Ovary (tissue), 7 donors: ENCODE measurements at regions not wholly inside any gene's neighbourhood (a gene's known extent, or its start where the extent isn't known, plus 50 kb on each side); places are given as distances from the start of the nearest gene placed in this dataset.

Experiments
- DNase-seq, 5 donors: peaks; one replicate each; pipeline ENCODE4 v3.0.0-alpha.2; 2019 to 2020
- H3K27ac ChIP-seq, 2 donors: fragments of 200-600 bp; one replicate each; pipeline versions ENCODE4 v1.5.1 to v1.8.0; 2019 to 2022
- H3K27me3 ChIP-seq: fragments of 200-600 bp; one replicate; pipeline ENCODE4 v1.8.0; 2022
- H3K36me3 ChIP-seq: fragments of 200-600 bp; sonication (generic); one replicate; pipeline ENCODE4 v1.5.1; 2019
- H3K4me1 ChIP-seq: one replicate; pipeline ENCODE4 v1.8.1; 2013; ENCODE audit warnings: mild to moderate bottlenecking, moderate library complexity; ENCODE audit not compliant: insufficient read depth
- H3K4me3 ChIP-seq: fragments of 200-600 bp; sonication (generic); one replicate; pipeline ENCODE4 v1.5.1; 2017
- H3K9me3 ChIP-seq, 2 donors: fragments of 200-600 bp in 1 of 2; sonication (generic) in 1 of 2; one replicate each; pipeline versions ENCODE4 v1.5.1 to v1.8.1; 2013 to 2019; ENCODE audit warnings: mild to moderate bottlenecking in 1 of 2, moderate library complexity in 1 of 2
- EP300 ChIP-seq: sonication (generic); formaldehyde crosslinking; IDR thresholded peaks from one replicate; pipeline ENCODE4 v1.6.1; 2017; ENCODE audit warnings: antibody characterized with exemption
- POLR2A ChIP-seq: fragments of 450-650 bp; IDR thresholded peaks from one replicate; pipeline ENCODE4 v1.6.1; 2017; ENCODE audit warnings: antibody characterized with exemption, mild to moderate bottlenecking, moderate library complexity
- WGBS, 3 donors: extraction: QIAGEN DNeasy Blood & Tissue Kit in 1 of 3; methylation state at CpG; one replicate each; pipeline versions ENCODE4 v1.1.5 to v1.1.7; 2013 to 2017; 5-methylcytosine and 5-hydroxymethylcytosine counted together
- intact Hi-C, 4 donors: fragments of 100-400 bp; cut with DNase I; formaldehyde crosslinking; loops; one replicate each; pipeline versions ENCODE4 v1.11.0 to v1.15.1; 2022 to 2023
- TF ChIP-seq, protein P1 (sequence below), 3 donors: fragments of 450-650 bp in 2 of 3; fragments of 200-600 bp in 1 of 3; IDR thresholded peaks; one replicate each; pipeline versions ENCODE4 v1.5.1 to v1.8.0; 2016 to 2022; ENCODE audit warnings: antibody characterized with exemption in 3 of 3, mild to moderate bottlenecking in 1 of 3
- donor health status: DM: no; HTN: no; CAD: no; lungs with moderate emphysema.
- donor health status: DM: no; HTN: no; CAD: no.
- donor health status: Bipolar disorder and iron deficiency.
- donor health status: DM: no; HTN: no; CAD: no.
- donor health status: DM: yes; HTN: yes; CAD: no.

DNA sequence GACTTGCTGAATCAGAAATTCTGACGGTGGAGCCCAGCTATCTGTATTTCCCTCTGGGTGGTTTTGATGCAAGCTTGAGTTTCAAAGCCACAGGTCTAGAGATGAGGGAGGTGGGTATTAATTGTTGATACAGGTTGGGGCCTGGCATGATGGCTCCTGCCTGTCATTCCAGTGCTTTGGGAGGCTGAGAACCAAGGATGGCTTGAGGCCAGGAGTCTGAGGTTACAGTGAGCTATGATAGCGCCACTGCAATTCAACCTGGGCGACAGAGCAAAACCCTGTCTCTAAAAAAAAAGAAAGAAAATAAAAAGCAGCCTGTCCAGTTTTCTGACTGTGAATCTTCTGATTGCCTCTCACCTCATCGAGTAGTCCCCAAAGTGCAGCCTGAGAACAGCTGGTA is 184.8 kb upstream of the SASH1 start:
- DNase-seq = no peak
- Histone ChIP-seq H3K27me3 (no peaks in the 10 kb centered on the region), H3K36me3 (no peaks in the 10 kb centered on the region), H3K4me1 (no peaks in the 10 kb centered on the region), H3K27ac (no peak overlapping the region), H3K9me3 (no peaks in the 10 kb centered on the region), H3K4me3 (no peak overlapping the region)
- 82 to 88% (median 85%) methylated on average over 4 of the region's 4 CpGs for WGBS, 3 donors
- TF ChIP-seq EP300 (no peak), POLR2A (no peak)
- TF ChIP-seq, protein P1, sequence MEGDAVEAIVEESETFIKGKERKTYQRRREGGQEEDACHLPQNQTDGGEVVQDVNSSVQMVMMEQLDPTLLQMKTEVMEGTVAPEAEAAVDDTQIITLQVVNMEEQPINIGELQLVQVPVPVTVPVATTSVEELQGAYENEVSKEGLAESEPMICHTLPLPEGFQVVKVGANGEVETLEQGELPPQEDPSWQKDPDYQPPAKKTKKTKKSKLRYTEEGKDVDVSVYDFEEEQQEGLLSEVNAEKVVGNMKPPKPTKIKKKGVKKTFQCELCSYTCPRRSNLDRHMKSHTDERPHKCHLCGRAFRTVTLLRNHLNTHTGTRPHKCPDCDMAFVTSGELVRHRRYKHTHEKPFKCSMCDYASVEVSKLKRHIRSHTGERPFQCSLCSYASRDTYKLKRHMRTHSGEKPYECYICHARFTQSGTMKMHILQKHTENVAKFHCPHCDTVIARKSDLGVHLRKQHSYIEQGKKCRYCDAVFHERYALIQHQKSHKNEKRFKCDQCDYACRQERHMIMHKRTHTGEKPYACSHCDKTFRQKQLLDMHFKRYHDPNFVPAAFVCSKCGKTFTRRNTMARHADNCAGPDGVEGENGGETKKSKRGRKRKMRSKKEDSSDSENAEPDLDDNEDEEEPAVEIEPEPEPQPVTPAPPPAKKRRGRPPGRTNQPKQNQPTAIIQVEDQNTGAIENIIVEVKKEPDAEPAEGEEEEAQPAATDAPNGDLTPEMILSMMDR (IDR thresholded peaks at IDR 0.05) = no peak
- intact Hi-C loops = loop anchor here in 1 of 4 donors (10.0 kb wide), 1 partner anchor 653 kb away; the partner anchor contains the start of gene SAMD5

DNA sequence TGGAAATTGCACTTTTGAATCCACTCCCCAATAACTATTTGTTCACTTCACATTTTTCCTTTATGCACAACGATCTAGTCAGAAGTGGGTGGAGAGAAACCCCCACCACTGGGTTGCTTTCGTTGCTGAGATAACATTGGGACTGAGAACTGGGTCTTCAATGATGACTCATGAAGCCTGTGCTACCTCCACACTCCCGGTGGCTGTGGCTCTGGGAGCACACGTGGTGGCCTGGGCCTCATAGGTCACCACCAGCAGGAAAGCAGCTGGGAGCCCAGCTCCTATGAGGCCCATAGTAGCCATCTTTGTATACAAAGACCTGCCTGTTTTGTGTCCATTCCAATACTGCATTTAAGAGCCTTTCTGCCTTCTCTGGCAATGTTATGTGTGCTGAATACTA is 178.0 kb upstream of the SASH1 start:
- no peaks in the 10 kb centered on the region for H3K27me3 ChIP-seq
- 65 to 75% (median 67%) methylated on average over 4 of the region's 4 CpGs for WGBS, 3 donors
- DNase-seq = no peak
- H3K4me3 ChIP-seq = no peak overlapping the region
- TF ChIP-seq POLR2A (no peak), EP300 (no peak)
- TF ChIP-seq, protein P1 (IDR thresholded peaks at IDR 0.05) = no peak
- no peaks in the 10 kb centered on the region for H3K36me3 ChIP-seq
- no peaks in the 10 kb centered on the region for H3K9me3 ChIP-seq
- no peak overlapping the region for H3K27ac ChIP-seq
- H3K4me1 ChIP-seq = no peaks in the 10 kb centered on the region
- intact Hi-C loops = loop anchor here in 1 of 4 donors (10.0 kb wide), 1 partner anchor 660 kb away; the partner anchor contains the start of gene SAMD5

DNA sequence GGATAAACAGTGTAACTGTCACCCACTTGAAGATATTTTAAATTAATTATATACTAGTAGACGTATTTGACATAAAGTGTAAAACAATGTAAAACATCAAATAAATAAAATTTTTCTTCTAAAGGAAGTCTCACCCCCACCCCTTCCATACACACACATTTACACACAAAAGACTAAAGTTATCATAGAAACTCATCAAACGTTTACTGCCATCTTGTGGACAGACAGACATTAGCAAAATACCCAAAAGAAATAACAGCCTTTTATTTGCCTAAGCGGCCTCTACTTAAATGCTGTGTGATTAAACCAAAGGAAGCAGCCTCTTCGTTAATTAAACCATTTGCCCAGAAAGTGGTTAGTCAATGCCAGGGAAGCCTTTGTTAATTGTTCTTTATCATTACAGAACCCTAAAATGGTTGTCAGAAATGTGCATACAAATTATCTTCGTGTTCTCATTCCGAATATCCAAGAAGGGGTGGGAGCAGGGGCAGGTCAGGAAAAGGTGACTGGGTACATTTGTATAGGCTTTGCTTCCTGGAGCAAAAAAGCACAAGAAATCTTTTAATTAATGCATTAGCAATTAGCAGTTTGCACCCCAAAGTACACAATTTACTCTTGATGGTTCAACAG is 176.2 kb upstream of the SASH1 start:
- no peaks in the 10 kb centered on the region for H3K27me3 ChIP-seq
- no peak for DNase-seq
- intact Hi-C loops = loop anchor here in 1 of 4 donors (10.0 kb wide), 1 partner anchor 662 kb away; the partner anchor contains the start of gene SAMD5
- H3K4me1 ChIP-seq = no peaks in the 10 kb centered on the region
- H3K36me3 ChIP-seq = no peaks in the 10 kb centered on the region
- no peak for TF ChIP-seq POLR2A
- TF ChIP-seq, protein P1 (IDR thresholded peaks at IDR 0.05) = peak in 2 of 3 donors; percentile 14 to 55
- H3K27ac ChIP-seq = no peak overlapping the region
- 26 to 37% (median 36%) methylated on average over 6 of the region's 6 CpGs for WGBS, 3 donors
- H3K4me3 ChIP-seq = no peak overlapping the region
- no peaks in the 10 kb centered on the region for H3K9me3 ChIP-seq

DNA sequence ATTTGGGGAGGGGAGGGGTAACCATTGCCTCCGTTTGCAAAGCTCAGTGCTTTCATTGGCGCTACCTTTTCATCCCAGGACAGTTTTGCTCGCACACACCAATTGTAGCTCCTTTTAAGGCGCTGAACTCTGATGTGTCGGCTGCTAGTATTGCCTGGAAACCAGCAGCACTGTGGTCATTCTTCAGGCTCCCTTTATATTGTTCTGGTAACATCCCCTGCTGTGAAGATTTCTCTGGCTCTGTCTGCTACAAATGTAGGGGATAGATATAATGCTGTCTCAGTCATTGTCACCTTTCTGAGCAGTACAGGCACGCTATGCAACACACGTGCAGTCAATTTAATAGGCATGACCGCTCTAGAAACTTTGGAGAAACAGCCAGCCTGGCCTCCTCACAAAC is 172.9 kb upstream of the SASH1 start:
- TF ChIP-seq, protein P1 (IDR thresholded peaks at IDR 0.05) = no peak
- TF ChIP-seq POLR2A = no peak
- no peak for TF ChIP-seq EP300
- no peak for DNase-seq
- no peaks in the 10 kb centered on the region for H3K9me3 ChIP-seq
- no peak overlapping the region for H3K27ac ChIP-seq
- H3K27me3 ChIP-seq = no peaks in the 10 kb centered on the region
- H3K4me3 ChIP-seq = no peak overlapping the region
- no peaks in the 10 kb centered on the region for H3K36me3 ChIP-seq
- 92 to 95% (median 94%) methylated on average over 8 of the region's 8 CpGs for WGBS, 3 donors
- H3K4me1 ChIP-seq = no peaks in the 10 kb centered on the region
- intact Hi-C loops = loop anchor here in 3 of 4 donors (10.0 kb wide), 2 partner anchors 295 to 665 kb away; partner anchors contain the start of gene SAMD5 (in 1 of the 3)
